CD14-positive monocyte (primary cell): ENCODE measurements at regions not wholly inside any gene's neighbourhood (a gene's known extent, or its start where the extent isn't known, plus 50 kb on each side); places are given as distances from the start of the nearest gene placed in this dataset.

Source experiments
- DNase-seq, 3 donors: peaks; one replicate each; pipeline ENCODE4 v3.0.0-alpha.2; 2011 to 2022
- H2AFZ ChIP-seq: 2 replicates; pipeline ENCODE4 v1.6.0; 2012; ENCODE audit warnings: mild to moderate bottlenecking, low read depth, low read length, inconsistent platforms; ENCODE audit not compliant: insufficient read depth, poor library complexity, severe bottlenecking
- H3K27ac ChIP-seq, 2 donors: 1 replicate in 1 of 2; 2 replicates in 1 of 2; pipeline ENCODE4 v1.5.1; 2012 to 2013; ENCODE audit warnings: low read length in 2 of 2, control low read depth in 1 of 2, inconsistent platforms in 1 of 2, low read depth in 1 of 2, mild to moderate bottlenecking in 1 of 2
- H3K27me3 ChIP-seq, 2 donors: one replicate each; pipeline versions ENCODE4 v1.6.0 to v1.6.1; 2011 to 2013; ENCODE audit warnings: low read length in 2 of 2; ENCODE audit not compliant: control insufficient read depth in 2 of 2, insufficient read depth in 2 of 2
- H3K36me3 ChIP-seq, 2 donors: replicated peaks in 1 of 2; 1 replicate in 1 of 2; 2 replicates in 1 of 2; pipeline versions ENCODE4 v1.5.1 to v1.6.1; 2012 to 2013; ENCODE audit warnings: low read length in 2 of 2, control low read depth in 1 of 2, inconsistent platforms in 1 of 2, mild to moderate bottlenecking in 1 of 2; ENCODE audit not compliant: insufficient read depth in 2 of 2, control insufficient read depth in 1 of 2
- H3K4me1 ChIP-seq, 2 donors: 1 replicate in 1 of 2; 2 replicates in 1 of 2; pipeline versions ENCODE4 v1.5.1 to v1.6.1; 2012 to 2013; ENCODE audit warnings: low read length in 2 of 2, control low read depth in 1 of 2, inconsistent platforms in 1 of 2, mild to moderate bottlenecking in 1 of 2, moderate library complexity in 1 of 2; ENCODE audit not compliant: insufficient read depth in 2 of 2, control insufficient read depth in 1 of 2
- H3K4me2 ChIP-seq: replicated peaks from 2 replicates; pipeline ENCODE3; 2012; ENCODE audit warnings: low read length, moderate library complexity, mild to moderate bottlenecking; ENCODE audit not compliant: poor library complexity, severe bottlenecking; ENCODE audit errors: extremely low read depth
- H3K4me3 ChIP-seq, 3 experiments: fragments of 200-600 bp in 1 of 3; sonication (generic) in 1 of 3; replicated peaks in 1 of 3; 1 replicate in 2 of 3; 2 replicates in 1 of 3; pipeline ENCODE4 v1.5.1; 2011 to 2013; ENCODE audit warnings: low read length in 3 of 3, mild to moderate bottlenecking in 3 of 3, control low read depth in 2 of 3, low read depth in 2 of 3, inconsistent platforms in 1 of 3, moderate library complexity in 1 of 3
- H3K79me2 ChIP-seq: 2 replicates; pipeline ENCODE4 v1.6.0; 2012; ENCODE audit warnings: mild to moderate bottlenecking, control low read depth, inconsistent platforms, low read length, moderate library complexity; ENCODE audit not compliant: insufficient read depth
- H3K9ac ChIP-seq: 2 replicates; pipeline ENCODE4 v1.6.0; 2017; ENCODE audit warnings: low read length, mild to moderate bottlenecking; ENCODE audit not compliant: insufficient read depth, poor library complexity, severe bottlenecking
- H3K9me3 ChIP-seq, 2 donors: replicated peaks in 1 of 2; 1 replicate in 1 of 2; 2 replicates in 1 of 2; pipeline versions ENCODE4 v1.5.1 to v1.6.1; 2012 to 2013; ENCODE audit warnings: low read length in 2 of 2, control low read depth in 1 of 2; ENCODE audit not compliant: control insufficient read depth in 1 of 2, insufficient read depth in 1 of 2
- H4K20me1 ChIP-seq: 2 replicates; pipeline ENCODE4 v1.6.0; 2012; ENCODE audit warnings: mild to moderate bottlenecking, low read length, control low read depth, moderate library complexity; ENCODE audit not compliant: insufficient read depth
- H3K27ac Mint-ChIP-seq, 7 donors: one replicate each; pipeline ENCODE4 v1.8.0; 2020; ENCODE audit warnings: mild to moderate bottlenecking in 7 of 7, mixed read lengths in 7 of 7, moderate library complexity in 6 of 7, inconsistent platforms in 2 of 7
- H3K27me3 Mint-ChIP-seq, 3 donors: one replicate each; pipeline ENCODE4 v1.8.0; 2021 to 2022; ENCODE audit warnings: low read depth in 3 of 3, mild to moderate bottlenecking in 3 of 3, mixed read lengths in 3 of 3, moderate library complexity in 3 of 3, inconsistent platforms in 1 of 3
- H3K36me3 Mint-ChIP-seq, 2 donors: one replicate each; pipeline ENCODE4 v1.8.0; 2020; ENCODE audit warnings: mixed read lengths in 2 of 2, inconsistent platforms in 1 of 2, mild to moderate bottlenecking in 1 of 2
- H3K4me1 Mint-ChIP-seq: one replicate; pipeline ENCODE4 v1.8.0; 2020; ENCODE audit warnings: mild to moderate bottlenecking, mixed read lengths
- H3K4me3 Mint-ChIP-seq, 2 donors: one replicate each; pipeline ENCODE4 v1.8.0; 2020; ENCODE audit warnings: mild to moderate bottlenecking in 2 of 2, mixed read lengths in 2 of 2, moderate library complexity in 1 of 2
- H3K9me3 Mint-ChIP-seq, 7 donors: one replicate each; pipeline ENCODE4 v1.8.0; 2020 to 2022; ENCODE audit warnings: mixed read lengths in 7 of 7, mild to moderate bottlenecking in 6 of 7, moderate library complexity in 6 of 7, inconsistent platforms in 2 of 7
- CTCF ChIP-seq: fragments of 200-600 bp; IDR thresholded peaks from one replicate; pipeline ENCODE4 v1.8.0; 2022; ENCODE audit warnings: antibody characterized with exemption, mild to moderate bottlenecking
- WGBS: methylation state at CpG from one replicate; pipeline ENCODE4 v1.1.5; 2013; ENCODE audit warnings: missing lambda C conversion rate; ENCODE audit not compliant: insufficient coverage; 5-methylcytosine and 5-hydroxymethylcytosine counted together
- intact Hi-C, 2 donors: fragments of 100-400 bp; cut with micrococcal nuclease; formaldehyde crosslinking; loops; one replicate each; pipeline versions ENCODE4 v1.15.0 to v1.15.1; 2023

- intact Hi-C loops = no loop called here
- no CpG with 5 or more reads among the region's 3 CpGs for WGBS
- no peaks in the 10 kb centered on the region for H3K4me1 ChIP-seq
Measured at GRCh38 chr12:74914378-74914777, 295.3 kb downstream of the KCNC2 start.

GRCh38 chr12:74915718-74916117 lies 293.9 kb downstream of the KCNC2 start:
- intact Hi-C loops = no loop called here
- Histone ChIP-seq H3K27me3 (no peaks in the 10 kb centered on the region), H3K4me1 (no peaks in the 10 kb centered on the region), H3K36me3 (no peaks in the 10 kb centered on the region), H3K9me3 (no peaks in the 10 kb centered on the region), H3K9ac (no peak overlapping the region), H4K20me1 (no peaks in the 10 kb centered on the region), H3K4me3 (no peak overlapping the region), H2AFZ (no peak overlapping the region), H3K27ac (no peak overlapping the region), H3K4me2 (no peak overlapping the region), H3K79me2 (no peaks in the 10 kb centered on the region)
- Mint-ChIP-seq H3K4me3 (no peak overlapping the region), H3K9me3 (peaks cover 0 to 2% (median 0%) of the 10 kb centered on the region in 7 donors), H3K27me3 (peaks cover 0 to 1% (median 0%) of the 10 kb centered on the region in 3 donors), H3K36me3 (no peaks in the 10 kb centered on the region), H3K27ac (no peak overlapping the region), H3K4me1 (no peaks in the 10 kb centered on the region)
- no peak for DNase-seq
- TF ChIP-seq CTCF = no peak

More at GRCh38 chr12:74914378-74914777, 295.3 kb downstream of the KCNC2 start:
- Mint-ChIP-seq H3K36me3 (no peaks in the 10 kb centered on the region), H3K27ac (no peak overlapping the region), H3K9me3 (peaks cover 0 to 2% (median 0%) of the 10 kb centered on the region in 7 donors), H3K4me1 (no peaks in the 10 kb centered on the region), H3K4me3 (no peak overlapping the region), H3K27me3 (peaks cover 0 to 1% (median 0%) of the 10 kb centered on the region in 3 donors)
- Histone ChIP-seq H3K27me3 (no peaks in the 10 kb centered on the region), H3K79me2 (no peaks in the 10 kb centered on the region), H3K36me3 (no peaks in the 10 kb centered on the region), H2AFZ (no peak overlapping the region), H4K20me1 (no peaks in the 10 kb centered on the region), H3K27ac (no peak overlapping the region), H3K9me3 (no peaks in the 10 kb centered on the region), H3K9ac (no peak overlapping the region), H3K4me2 (no peak overlapping the region), H3K4me3 (no peak overlapping the region)
- no peak for TF ChIP-seq CTCF
- no peak for DNase-seq
